ENCODE measurements at regions not wholly inside any gene's neighbourhood (a gene's known extent, or its start where the extent isn't known, plus 50 kb on each side); places are given as distances from the start of the nearest gene placed in this dataset.

DNA sequence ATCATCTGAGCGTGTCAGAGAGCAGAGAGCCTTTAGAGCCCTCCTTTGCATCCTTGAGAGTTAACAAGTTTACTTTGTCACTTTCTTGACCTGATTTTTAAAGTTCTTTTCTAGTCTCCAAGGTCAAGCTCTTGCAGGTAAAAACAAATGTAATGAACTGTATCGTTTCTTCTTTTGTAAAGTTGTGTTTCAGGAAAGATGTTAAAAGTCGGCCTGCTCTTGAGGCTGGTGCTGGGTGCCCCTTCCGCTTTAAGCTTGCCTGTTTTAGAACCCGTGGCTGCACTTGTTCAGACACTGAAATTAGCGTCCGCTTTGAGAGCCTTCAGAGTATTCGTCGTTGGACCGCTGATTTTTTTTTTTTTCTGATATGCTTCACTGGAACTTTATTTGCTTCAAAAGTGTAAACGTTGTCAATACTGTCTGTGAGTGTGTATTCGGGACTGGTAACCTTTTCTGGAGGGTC lies 52.6 kb upstream of the ULK4 start:
- Histone ChIP-seq H3K36me3 (ENCODE audit: low read depth) (no peaks in the 10 kb centered on the region), H3K9me3 (ENCODE audit: severe bottlenecking) (no peaks in the 10 kb centered on the region), H3K27ac (ENCODE audit: poor library complexity, severe bottlenecking) (peak overlapping the region; percentile 42), H3K27me3 (ENCODE audit: insufficient read depth, poor library complexity, severe bottlenecking) (no peaks in the 10 kb centered on the region), H3K4me1 (ENCODE audit: insufficient read depth, poor library complexity, severe bottlenecking) (peaks cover 16% of the 10 kb centered on the region), H3K4me3 (ENCODE audit: severe bottlenecking) (peak overlapping the region; percentile 57)
- DNase-seq (ENCODE audit: low spot score) (no peak), ATAC-seq (ENCODE audit: low read depth) (no peak)
- no peak for TF ChIP-seq CTCF (IDR thresholded peaks at IDR 0.05; ENCODE audit: poor library complexity, severe bottlenecking)

DNA sequence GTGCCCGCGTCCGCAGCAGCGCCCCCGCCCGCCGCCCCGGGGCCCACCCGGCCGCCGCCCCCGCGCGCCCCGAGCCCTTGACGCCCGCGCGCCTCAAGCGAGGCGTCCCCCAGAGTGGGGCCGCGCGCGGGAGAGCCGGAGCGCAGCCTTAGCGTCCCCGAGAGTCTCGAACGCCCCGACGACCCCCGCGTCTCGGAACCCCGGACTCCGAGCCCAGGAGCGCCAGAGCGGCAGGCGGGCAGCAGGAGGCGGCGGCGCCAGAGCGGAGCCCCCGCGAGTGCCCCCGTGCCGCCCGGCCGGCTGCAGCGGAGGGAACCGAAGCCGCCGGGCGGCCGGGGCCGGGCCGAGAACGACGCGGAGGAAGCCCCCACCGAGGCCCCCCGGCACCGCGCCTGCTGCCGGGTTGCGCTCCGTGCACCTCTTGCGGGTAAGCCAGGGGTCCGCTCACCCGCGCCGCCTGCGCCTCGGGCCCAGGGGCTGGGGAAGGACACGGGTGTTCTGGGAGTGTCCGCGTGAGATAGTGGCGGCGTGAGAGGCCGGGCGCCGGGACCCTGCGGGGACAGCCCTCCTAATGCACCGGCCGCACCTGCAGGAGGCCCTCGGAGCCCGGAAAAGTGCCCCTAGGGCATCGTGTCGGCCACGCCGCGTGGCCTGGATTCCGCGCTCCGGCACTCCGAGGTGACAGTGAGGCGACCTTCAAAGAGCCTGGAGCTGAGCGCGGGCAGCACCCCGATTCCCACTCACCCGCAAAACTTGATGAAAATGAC lies 52.0 kb upstream of the ULK4 start:
- TF ChIP-seq CTCF (IDR thresholded peaks at IDR 0.05; ENCODE audit: poor library complexity, severe bottlenecking), result peak; percentile 15
- no peaks in the 10 kb centered on the region for H3K27me3 ChIP-seq (ENCODE audit: insufficient read depth, poor library complexity, severe bottlenecking)
- DNase-seq (ENCODE audit: low spot score) (no peak), ATAC-seq (ENCODE audit: low read depth) (peak; percentile 25)
- peak overlapping the region; percentile 42 for H3K27ac ChIP-seq (ENCODE audit: poor library complexity, severe bottlenecking)
- H3K36me3 ChIP-seq (ENCODE audit: low read depth), result no peaks in the 10 kb centered on the region
- H3K9me3 ChIP-seq (ENCODE audit: severe bottlenecking), result no peaks in the 10 kb centered on the region
- H3K4me1 ChIP-seq (ENCODE audit: insufficient read depth, poor library complexity, severe bottlenecking), result peaks cover 10% of the 10 kb centered on the region
- peak overlapping the region; percentile 57 for H3K4me3 ChIP-seq (ENCODE audit: severe bottlenecking)

- Histone ChIP-seq H3K36me3 (ENCODE audit: low read depth) (no peaks in the 10 kb centered on the region), H3K9me3 (ENCODE audit: severe bottlenecking) (no peaks in the 10 kb centered on the region), H3K4me1 (ENCODE audit: insufficient read depth, poor library complexity, severe bottlenecking) (peaks cover 8% of the 10 kb centered on the region), H3K27me3 (ENCODE audit: insufficient read depth, poor library complexity, severe bottlenecking) (no peaks in the 10 kb centered on the region), H3K27ac (ENCODE audit: poor library complexity, severe bottlenecking) (peak overlapping the region; percentile 42), H3K4me3 (ENCODE audit: severe bottlenecking) (peak overlapping the region; percentile 57)
- peak; percentile 78 for ATAC-seq (ENCODE audit: low read depth)
- TF ChIP-seq CTCF (IDR thresholded peaks at IDR 0.05; ENCODE audit: poor library complexity, severe bottlenecking), result peak; percentile 25
- DNase-seq (ENCODE audit: low spot score), result no peak
These were observed 51.2 kb upstream of the ULK4 start for GRCh38 chr3:42012935-42013690.

DNA sequence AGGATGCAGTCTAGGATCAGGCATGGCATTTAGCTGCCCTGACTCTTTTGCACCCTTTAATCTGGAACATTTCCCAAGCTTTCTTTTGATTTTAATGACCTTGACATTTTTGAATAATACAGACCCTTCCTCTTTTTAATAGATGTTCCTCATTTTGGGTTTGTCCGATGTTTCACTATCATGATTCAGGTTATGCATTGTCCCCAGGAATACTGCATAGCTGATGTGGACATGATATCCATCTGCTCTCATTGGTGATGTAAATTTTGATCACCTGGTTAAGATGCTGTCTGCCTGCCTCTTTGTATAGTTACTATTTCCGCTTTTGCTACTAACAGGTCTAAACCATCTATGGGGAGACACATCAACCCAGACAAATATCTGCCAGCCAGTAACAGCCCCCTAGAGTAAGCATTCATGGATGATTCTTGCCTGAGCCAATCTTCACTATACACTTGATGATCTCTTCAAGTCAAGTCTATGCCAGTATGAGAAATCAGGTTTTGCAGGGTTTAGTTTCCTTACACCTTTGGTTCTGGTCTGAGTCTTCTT lies 50.6 kb upstream of the ULK4 start:
- H3K27ac ChIP-seq (ENCODE audit: poor library complexity, severe bottlenecking), result no peak overlapping the region
- H3K4me1 ChIP-seq (ENCODE audit: insufficient read depth, poor library complexity, severe bottlenecking), result peaks cover 8% of the 10 kb centered on the region
- no peak overlapping the region for H3K4me3 ChIP-seq (ENCODE audit: severe bottlenecking)
- ATAC-seq (ENCODE audit: low read depth), result no peak
- H3K9me3 ChIP-seq (ENCODE audit: severe bottlenecking), result no peaks in the 10 kb centered on the region
- no peaks in the 10 kb centered on the region for H3K27me3 ChIP-seq (ENCODE audit: insufficient read depth, poor library complexity, severe bottlenecking)
- TF ChIP-seq CTCF (IDR thresholded peaks at IDR 0.05; ENCODE audit: poor library complexity, severe bottlenecking), result no peak
- H3K36me3 ChIP-seq (ENCODE audit: low read depth), result no peaks in the 10 kb centered on the region
- DNase-seq (ENCODE audit: low spot score), result no peak
